ENCODE measurements at regions not wholly inside any gene's neighbourhood (a gene's known extent, or its start where the extent isn't known, plus 50 kb on each side); places are given as distances from the start of the nearest gene placed in this dataset.

DNA sequence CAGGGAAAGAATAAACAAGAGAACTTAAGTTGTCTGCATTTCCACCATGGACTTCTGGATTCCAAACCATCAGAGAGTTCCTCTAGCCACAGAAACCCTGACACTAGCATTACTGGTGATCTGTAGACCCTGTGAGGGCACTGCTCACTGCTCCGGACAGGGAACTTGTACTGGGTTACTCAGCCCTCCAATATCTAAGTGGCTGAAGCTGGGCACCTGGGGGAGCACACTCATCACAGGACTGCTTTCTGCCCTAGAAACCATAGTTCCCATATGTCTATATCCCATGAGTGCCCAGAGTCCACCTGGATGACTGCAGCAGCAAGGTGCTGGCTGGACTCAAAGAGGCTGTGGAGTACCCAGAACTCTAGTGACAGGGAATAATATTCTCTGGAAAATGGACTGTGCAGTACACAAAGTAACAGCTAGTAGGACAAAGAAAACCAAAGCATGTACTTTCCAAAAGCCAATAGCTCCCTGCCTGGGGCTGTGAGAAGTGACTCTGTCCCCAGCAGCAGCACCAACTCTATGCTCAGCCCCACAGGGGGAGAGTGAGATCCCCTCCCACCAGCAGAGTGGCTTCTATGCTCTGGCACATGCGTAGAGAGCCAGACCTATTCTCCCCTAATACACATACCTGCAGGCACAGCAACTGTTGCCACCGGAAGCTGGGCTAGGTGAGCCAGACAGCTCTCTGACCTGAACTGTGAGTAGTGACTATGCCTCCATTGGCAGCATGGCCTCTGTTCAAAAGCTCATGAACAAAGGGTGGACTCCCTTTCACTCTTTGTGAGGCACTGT, 472.9 kb upstream of the FTMT start:
- H3K36me3 Mint-ChIP-seq (ENCODE audit: unreplicated experiment), result no peaks in the 10 kb centered on the region
- H3K27ac Mint-ChIP-seq (ENCODE audit: unreplicated experiment), result no peak overlapping the region
- no peaks in the 10 kb centered on the region for H3K27me3 Mint-ChIP-seq (ENCODE audit: unreplicated experiment)
- no peak overlapping the region for H3K4me3 Mint-ChIP-seq (ENCODE audit: unreplicated experiment)
- no peaks in the 10 kb centered on the region for H3K9me3 Mint-ChIP-seq (ENCODE audit: unreplicated experiment)
- H3K4me1 Mint-ChIP-seq (ENCODE audit: low read depth, unreplicated experiment), result no peaks in the 10 kb centered on the region
- no peak for DNase-seq
- TF ChIP-seq, protein P1, sequence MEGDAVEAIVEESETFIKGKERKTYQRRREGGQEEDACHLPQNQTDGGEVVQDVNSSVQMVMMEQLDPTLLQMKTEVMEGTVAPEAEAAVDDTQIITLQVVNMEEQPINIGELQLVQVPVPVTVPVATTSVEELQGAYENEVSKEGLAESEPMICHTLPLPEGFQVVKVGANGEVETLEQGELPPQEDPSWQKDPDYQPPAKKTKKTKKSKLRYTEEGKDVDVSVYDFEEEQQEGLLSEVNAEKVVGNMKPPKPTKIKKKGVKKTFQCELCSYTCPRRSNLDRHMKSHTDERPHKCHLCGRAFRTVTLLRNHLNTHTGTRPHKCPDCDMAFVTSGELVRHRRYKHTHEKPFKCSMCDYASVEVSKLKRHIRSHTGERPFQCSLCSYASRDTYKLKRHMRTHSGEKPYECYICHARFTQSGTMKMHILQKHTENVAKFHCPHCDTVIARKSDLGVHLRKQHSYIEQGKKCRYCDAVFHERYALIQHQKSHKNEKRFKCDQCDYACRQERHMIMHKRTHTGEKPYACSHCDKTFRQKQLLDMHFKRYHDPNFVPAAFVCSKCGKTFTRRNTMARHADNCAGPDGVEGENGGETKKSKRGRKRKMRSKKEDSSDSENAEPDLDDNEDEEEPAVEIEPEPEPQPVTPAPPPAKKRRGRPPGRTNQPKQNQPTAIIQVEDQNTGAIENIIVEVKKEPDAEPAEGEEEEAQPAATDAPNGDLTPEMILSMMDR (IDR thresholded peaks at IDR 0.05; ENCODE audit: partially characterized antibody, unreplicated experiment), result no peak

DNA sequence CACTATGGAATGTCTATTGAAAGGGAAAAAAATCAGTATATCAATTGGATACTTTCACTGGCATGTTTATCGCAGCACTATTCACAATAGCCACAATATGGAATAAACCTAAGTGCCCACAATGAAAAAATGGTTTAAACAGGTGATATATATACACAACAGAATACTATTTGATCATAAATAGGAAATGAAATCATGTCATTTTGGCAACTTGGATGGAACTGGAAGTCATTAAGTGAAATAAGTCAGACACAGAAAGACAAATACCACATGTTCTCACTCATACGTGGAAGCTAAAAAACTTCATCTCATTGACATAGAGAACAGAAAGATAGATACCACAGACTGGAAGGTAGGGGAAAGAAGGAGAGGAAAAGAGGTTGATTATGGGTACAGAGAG, 471.6 kb upstream of the FTMT start:
- H3K4me1 Mint-ChIP-seq (ENCODE audit: low read depth, unreplicated experiment), result peaks cover 2% of the 10 kb centered on the region
- H3K9me3 Mint-ChIP-seq (ENCODE audit: unreplicated experiment), result no peaks in the 10 kb centered on the region
- H3K4me3 Mint-ChIP-seq (ENCODE audit: unreplicated experiment), result no peak overlapping the region
- H3K27me3 Mint-ChIP-seq (ENCODE audit: unreplicated experiment), result no peaks in the 10 kb centered on the region
- no peaks in the 10 kb centered on the region for H3K36me3 Mint-ChIP-seq (ENCODE audit: unreplicated experiment)
- TF ChIP-seq, protein P1 (IDR thresholded peaks at IDR 0.05; ENCODE audit: partially characterized antibody, unreplicated experiment), result no peak
- H3K27ac Mint-ChIP-seq (ENCODE audit: unreplicated experiment), result no peak overlapping the region
- DNase-seq, result no peak

DNA sequence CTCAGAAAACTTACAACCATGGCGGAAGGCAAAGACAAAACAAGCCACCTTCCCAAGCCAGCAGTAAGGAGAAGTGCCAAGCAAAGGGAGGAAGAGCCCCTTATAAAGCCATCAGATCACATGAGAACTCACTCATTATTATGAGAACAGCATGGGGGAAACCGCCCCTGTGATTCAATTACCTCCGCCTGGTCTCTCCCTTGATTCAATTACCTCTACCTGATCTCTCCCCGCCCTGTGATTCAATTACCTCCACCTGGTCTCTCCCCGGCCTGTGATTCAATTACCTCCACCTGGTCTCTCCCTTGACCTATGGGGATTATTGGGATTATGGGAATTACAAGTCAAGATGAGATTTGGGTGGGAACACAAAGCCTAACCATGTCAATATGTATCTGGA, 467.3 kb upstream of the FTMT start:
- H3K4me3 Mint-ChIP-seq (ENCODE audit: unreplicated experiment), result no peak overlapping the region
- no peaks in the 10 kb centered on the region for H3K36me3 Mint-ChIP-seq (ENCODE audit: unreplicated experiment)
- peaks cover 2% of the 10 kb centered on the region for H3K4me1 Mint-ChIP-seq (ENCODE audit: low read depth, unreplicated experiment)
- H3K27ac Mint-ChIP-seq (ENCODE audit: unreplicated experiment), result no peak overlapping the region
- no peaks in the 10 kb centered on the region for H3K27me3 Mint-ChIP-seq (ENCODE audit: unreplicated experiment)
- DNase-seq, result no peak
- TF ChIP-seq, protein P1 (IDR thresholded peaks at IDR 0.05; ENCODE audit: partially characterized antibody, unreplicated experiment), result no peak
- H3K9me3 Mint-ChIP-seq (ENCODE audit: unreplicated experiment), result no peaks in the 10 kb centered on the region

DNA sequence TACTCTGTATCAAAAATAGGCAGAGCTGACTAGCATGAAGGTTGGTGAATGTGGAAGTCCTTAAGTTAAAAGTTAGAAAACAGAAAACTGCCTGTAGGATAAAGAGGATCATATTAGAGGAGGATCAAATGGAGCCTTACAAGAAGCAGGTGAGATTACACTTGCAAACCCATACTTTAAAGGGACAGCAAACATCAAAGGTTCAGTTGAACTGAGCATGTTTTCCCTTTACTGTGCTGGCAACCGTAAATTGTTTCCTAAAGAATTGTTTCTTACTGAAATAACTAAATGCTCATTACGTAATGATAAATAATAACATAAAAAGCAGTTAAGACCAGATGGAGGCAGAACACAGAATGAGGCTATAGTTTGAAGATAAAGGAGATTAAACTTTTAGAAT, 465.3 kb upstream of the FTMT start:
- no peaks in the 10 kb centered on the region for H3K27me3 Mint-ChIP-seq (ENCODE audit: unreplicated experiment)
- TF ChIP-seq, protein P1 (IDR thresholded peaks at IDR 0.05; ENCODE audit: partially characterized antibody, unreplicated experiment), result no peak
- no peak overlapping the region for H3K27ac Mint-ChIP-seq (ENCODE audit: unreplicated experiment)
- peaks cover 2% of the 10 kb centered on the region for H3K4me1 Mint-ChIP-seq (ENCODE audit: low read depth, unreplicated experiment)
- DNase-seq, result no peak
- H3K36me3 Mint-ChIP-seq (ENCODE audit: unreplicated experiment), result no peaks in the 10 kb centered on the region
- H3K9me3 Mint-ChIP-seq (ENCODE audit: unreplicated experiment), result no peaks in the 10 kb centered on the region
- H3K4me3 Mint-ChIP-seq (ENCODE audit: unreplicated experiment), result no peak overlapping the region

DNA sequence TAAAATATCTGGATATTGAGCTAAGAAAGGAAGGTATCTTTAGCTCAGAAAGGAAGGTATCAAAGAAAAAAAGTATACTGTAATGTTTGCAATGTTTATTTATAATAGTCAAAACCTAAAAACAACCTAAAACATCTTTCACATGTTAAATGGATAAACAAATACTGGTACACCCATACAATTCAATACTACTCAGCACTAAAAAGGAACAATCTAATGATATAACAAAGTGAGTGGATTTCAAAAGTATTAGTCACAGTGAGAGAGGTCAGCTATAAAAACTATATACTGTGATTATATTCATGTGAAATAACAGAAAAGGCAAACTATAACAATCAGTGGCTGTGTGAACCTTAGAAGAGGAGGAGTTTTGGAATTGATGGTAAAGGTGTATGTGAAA, 455.0 kb upstream of the FTMT start:
- DNase-seq, result no peak
- Mint-ChIP-seq H3K27me3 (ENCODE audit: unreplicated experiment) (no peaks in the 10 kb centered on the region), H3K27ac (ENCODE audit: unreplicated experiment) (no peak overlapping the region), H3K4me1 (ENCODE audit: low read depth, unreplicated experiment) (no peaks in the 10 kb centered on the region), H3K4me3 (ENCODE audit: unreplicated experiment) (no peak overlapping the region), H3K36me3 (ENCODE audit: unreplicated experiment) (no peaks in the 10 kb centered on the region), H3K9me3 (ENCODE audit: unreplicated experiment) (no peaks in the 10 kb centered on the region)
- TF ChIP-seq, protein P1 (IDR thresholded peaks at IDR 0.05; ENCODE audit: partially characterized antibody, unreplicated experiment), result no peak

Measured in glutamatergic neuron (in vitro differentiated cells).